Gastrocnemius medialis (tissue), 4 donors: ENCODE measurements at regions not wholly inside any gene's neighbourhood (a gene's known extent, or its start where the extent isn't known, plus 50 kb on each side); places are given as distances from the start of the nearest gene placed in this dataset.

Experiments used
- POLR2A ChIP-seq, 2 donors: fragments of 450-650 bp; IDR thresholded peaks; one replicate each; pipeline ENCODE4 v1.6.1; 2017; ENCODE audit warnings: antibody characterized with exemption in 2 of 2, mild to moderate bottlenecking in 2 of 2, moderate library complexity in 2 of 2
- TF ChIP-seq, protein P1 (sequence below), 5 experiments: fragments of 450-650 bp in 3 of 5; fragments of 200-600 bp in 2 of 5; sonication (generic) in 2 of 5; IDR thresholded peaks in 4 of 5; conservative IDR thresholded peaks in 1 of 5; 1 replicate in 4 of 5; 2 replicates in 1 of 5; pipeline ENCODE4 v1.5.1; 2016 to 2019; ENCODE audit warnings: antibody characterized with exemption in 5 of 5, mild to moderate bottlenecking in 3 of 5, moderate library complexity in 3 of 5

DNA sequence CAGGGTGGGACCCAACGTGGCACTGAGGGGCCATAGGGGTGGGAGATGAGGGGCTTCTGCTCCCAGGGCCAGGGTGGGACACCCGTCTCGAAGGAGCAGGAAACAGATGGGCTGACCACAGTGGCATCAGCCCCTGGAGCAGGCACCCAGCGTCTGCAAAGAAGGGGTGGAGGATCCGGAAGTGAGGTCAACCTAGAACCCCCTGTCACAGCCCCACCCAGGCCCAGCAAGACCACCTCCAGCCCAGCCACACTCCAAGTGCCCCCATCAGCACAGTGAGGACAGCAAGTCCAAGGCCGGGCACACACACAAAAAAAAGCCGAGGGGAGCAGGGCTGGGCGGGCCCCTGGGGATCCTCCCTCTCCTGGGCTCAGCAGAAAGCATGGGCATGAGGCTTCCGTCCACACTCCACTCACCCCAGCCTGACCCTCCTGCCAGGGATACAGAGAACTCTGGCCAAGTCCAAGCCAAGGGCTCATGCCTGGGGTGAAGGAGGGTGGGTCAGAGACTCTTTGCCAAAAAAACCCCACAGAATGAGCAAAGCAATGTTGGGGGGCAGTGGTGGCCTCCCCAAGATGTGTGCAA lies 111.0 kb downstream of the FOXL3 start:
- TF ChIP-seq, protein P1, sequence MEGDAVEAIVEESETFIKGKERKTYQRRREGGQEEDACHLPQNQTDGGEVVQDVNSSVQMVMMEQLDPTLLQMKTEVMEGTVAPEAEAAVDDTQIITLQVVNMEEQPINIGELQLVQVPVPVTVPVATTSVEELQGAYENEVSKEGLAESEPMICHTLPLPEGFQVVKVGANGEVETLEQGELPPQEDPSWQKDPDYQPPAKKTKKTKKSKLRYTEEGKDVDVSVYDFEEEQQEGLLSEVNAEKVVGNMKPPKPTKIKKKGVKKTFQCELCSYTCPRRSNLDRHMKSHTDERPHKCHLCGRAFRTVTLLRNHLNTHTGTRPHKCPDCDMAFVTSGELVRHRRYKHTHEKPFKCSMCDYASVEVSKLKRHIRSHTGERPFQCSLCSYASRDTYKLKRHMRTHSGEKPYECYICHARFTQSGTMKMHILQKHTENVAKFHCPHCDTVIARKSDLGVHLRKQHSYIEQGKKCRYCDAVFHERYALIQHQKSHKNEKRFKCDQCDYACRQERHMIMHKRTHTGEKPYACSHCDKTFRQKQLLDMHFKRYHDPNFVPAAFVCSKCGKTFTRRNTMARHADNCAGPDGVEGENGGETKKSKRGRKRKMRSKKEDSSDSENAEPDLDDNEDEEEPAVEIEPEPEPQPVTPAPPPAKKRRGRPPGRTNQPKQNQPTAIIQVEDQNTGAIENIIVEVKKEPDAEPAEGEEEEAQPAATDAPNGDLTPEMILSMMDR (IDR thresholded peaks at IDR 0.05 in 4 of 5, conservative IDR thresholded peaks at IDR 0.05 in 1 of 5), result no peak
- no peak for TF ChIP-seq POLR2A (IDR thresholded peaks at IDR 0.05)
